Epithelial cell of proximal tubule (primary cell): ENCODE measurements at regions not wholly inside any gene's neighbourhood (a gene's known extent, or its start where the extent isn't known, plus 50 kb on each side); places are given as distances from the start of the nearest gene placed in this dataset.
A peak's percentile ranks its signal among the peaks of the same experiment; 100 is the strongest.

Experiments used
- DNase-seq: peaks from one replicate; pipeline ENCODE4 v3.0.0-alpha.2; 2011; ENCODE audit warnings: low read depth
- H3K4me3 ChIP-seq: 2 replicates; pipeline ENCODE4 v1.5.1; 2011; ENCODE audit warnings: low read depth, mild to moderate bottlenecking, low read length
- CTCF ChIP-seq: conservative IDR thresholded peaks from 2 replicates; pipeline ENCODE4 v1.5.1; 2012; ENCODE audit warnings: low read depth, mild to moderate bottlenecking, low read length

DNA sequence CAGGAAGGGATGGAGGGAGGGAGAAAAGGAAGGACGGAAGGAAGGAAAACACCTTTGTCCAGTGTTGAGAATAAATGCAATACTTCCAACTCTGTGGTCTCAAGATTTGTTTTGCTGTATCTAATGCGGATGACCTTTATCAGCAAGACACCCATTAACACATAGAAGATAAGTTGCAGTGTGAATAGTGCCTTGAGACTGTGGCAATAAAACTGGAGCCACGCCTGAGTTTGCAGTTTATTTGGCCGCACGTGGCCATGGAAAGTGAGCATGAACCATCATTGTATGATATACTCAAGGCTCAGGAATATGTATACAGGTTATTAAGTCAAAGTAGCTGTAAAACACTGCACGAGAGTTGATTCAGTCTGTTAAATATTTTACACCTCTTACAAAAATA lies 113.6 kb upstream of the EEA1 start:
- no peak for DNase-seq
- H3K4me3 ChIP-seq: no peak overlapping the region
- no peak for TF ChIP-seq CTCF

- no peak for TF ChIP-seq CTCF
- no peak for DNase-seq
- H3K4me3 ChIP-seq: no peak overlapping the region
Measured at GRCh38 chr12:93043192-93043876, 114.2 kb upstream of the EEA1 start.

DNA sequence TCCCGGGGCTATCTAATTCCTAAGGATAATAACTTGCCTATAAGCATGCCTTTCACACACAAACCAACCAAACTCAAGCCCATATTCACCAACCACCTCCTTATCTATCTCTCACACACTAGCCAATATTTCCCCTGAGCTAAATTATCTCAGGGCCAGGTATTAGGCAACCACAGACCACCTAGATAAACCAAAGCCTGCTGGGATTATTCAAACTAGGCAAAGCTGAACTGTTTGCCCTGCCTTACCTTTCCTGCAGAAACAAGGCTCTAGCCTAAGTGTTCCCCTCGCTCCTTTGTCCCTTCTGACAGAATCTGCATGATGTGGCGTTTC lies 114.7 kb upstream of the EEA1 start:
- TF ChIP-seq CTCF: no peak
- no peak for DNase-seq
- no peak overlapping the region for H3K4me3 ChIP-seq

GRCh38 chr12:93047118-93047517 lies 118.0 kb upstream of the EEA1 start:
- H3K4me3 ChIP-seq: no peak overlapping the region
- TF ChIP-seq CTCF: no peak
- no peak for DNase-seq

DNA sequence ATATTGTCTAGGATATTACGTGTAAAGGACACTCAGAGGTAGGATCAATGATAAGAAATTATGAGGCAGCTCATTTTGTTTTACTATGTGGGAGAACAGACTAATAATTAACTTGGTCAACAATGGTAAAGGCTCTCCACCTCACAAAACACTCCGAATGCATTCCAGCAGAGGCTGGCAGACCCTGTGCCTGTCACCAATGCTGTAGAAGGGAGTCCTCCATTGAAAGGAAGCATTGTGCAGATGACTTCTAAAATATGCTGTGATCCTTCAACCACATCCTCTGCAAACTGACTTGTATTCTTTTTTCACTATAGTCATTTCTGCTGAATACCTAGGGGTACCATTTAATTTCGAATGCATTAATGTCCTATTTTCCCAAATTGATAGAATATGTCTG lies 119.6 kb upstream of the EEA1 start:
- DNase-seq: no peak
- TF ChIP-seq CTCF: no peak
- no peak overlapping the region for H3K4me3 ChIP-seq

DNA sequence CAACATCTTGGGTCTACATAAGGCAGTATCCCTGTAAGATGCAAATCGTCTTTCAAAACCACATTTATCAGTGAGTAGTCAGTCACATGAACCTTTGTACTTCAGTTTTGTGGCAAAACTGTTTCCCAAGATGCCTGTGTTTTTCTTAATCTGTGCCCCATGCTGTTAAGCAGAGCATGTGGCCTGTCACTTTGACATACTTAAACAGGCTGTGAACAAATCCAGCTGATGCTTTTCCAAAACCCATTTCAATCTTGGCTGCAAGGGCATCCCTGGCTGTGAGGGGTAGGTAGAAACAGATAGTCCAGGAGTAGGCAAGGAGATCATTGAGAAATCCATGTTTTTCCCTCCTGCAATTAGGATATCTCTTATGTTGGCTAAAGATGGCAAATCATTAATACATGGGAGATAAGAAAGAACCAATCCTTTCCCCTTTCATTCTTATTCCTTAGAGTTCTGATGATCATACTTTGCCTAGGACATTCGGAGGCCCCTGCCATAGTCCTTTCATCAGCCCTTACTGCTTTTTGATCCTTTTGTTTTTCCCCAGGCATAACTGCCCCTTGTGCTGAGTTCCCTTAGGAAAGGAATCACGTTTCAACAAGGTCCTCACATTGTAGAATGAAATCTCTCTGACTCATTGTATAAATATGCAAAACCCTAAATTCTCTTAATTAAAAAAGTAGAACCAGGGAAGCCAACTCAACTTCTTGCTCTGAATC lies 121.1 kb upstream of the EEA1 start:
- peak; percentile 15 for DNase-seq
- no peak overlapping the region for H3K4me3 ChIP-seq
- TF ChIP-seq CTCF: no peak

- no peak for DNase-seq
- TF ChIP-seq CTCF: no peak
Measured at GRCh38 chr12:93050748-93051081, 121.6 kb upstream of the EEA1 start.

More at GRCh38 chr12:93050748-93051081, 121.6 kb upstream of the EEA1 start:
- no peak overlapping the region for H3K4me3 ChIP-seq
